ELF-1 (cell line): ENCODE measurements at regions not wholly inside any gene's neighbourhood (a gene's known extent, or its start where the extent isn't known, plus 50 kb on each side); places are given as distances from the start of the nearest gene placed in this dataset.
A peak's percentile ranks its signal among the peaks of the same experiment; 100 is the strongest.
"Not testable (repeated sequence)": the region's sequence is repeated elsewhere in the genome, so short reads cannot be mapped to it uniquely, and the experiment has no call there.

Source experiments
- DNase-seq: peaks from one replicate; pipeline ENCODE4 v3.0.0-alpha.2; 2016; ENCODE audit warnings: low read depth, low spot score

DNA sequence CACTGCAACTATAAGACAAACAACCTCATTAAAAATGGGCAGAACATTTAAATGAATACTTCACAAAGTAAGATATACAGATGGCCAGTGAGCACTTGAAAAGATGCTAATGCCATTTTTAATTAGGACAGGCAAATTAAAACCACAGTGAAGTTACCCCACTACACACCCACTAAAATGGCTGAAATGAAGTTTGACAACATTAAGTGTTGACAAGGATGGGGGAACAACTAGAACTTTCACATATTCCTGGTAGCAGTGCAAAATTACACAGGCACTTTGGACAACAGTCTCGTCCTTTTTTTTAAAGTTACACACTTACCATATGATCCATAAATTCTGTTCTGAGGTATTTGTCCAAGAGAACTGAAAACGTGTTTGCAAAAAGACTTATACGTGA is 278.9 kb upstream of the DIO3 start:
- no peak for DNase-seq

DNA sequence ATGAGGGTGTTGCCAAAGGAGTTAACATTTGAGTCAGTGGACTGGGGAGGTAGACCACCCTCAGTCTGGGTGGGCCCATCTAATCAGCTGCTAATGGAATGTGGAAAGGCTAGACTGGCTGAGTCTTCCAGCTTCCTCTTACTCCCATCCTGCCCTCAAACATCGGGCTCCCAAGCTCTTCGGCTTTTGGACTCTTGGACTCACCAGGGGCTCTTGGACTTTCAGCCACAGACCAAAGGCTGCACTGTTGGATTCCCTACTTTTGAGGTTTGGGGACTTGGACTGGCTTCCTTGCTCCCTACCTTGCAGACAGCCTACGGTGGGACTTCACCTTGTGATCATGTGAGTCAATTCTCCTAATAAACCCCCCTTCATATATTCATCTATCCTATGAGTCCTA is 276.6 kb upstream of the DIO3 start:
- DNase-seq, result no peak

DNA sequence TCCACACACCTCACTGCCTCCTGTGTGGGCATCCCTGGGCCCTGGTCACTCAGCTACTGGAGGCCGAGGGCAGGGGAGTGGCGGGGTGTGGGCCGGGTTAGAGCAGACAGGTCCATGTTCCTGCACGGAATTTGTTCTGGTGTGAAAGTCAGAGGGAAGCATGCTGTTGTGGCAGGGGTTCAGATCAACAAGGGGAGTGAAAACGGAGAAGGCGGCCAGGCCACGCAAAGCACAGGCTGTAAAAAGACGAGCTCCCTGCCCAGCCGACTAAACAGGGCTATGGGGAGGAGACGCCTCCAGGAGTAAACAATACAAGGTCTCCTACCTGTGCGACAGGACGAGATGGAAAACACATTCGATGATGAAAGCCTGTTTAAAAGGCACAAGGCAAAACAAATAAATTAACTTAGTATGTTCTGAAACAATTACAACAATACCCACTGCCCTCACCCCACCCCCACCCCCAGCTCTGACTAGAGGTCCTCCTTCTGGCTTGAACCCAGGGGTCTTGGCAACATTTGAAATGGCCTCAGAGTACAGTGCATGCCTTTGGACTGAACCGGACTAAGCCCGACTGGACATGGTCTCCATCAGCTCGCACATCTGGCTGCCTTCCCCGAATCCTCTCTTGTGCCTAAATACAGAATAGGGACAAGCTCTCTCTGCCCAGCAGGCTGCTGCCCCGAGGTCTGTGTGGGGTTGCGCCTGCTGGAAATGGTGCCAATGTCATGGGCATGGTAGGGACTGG is 274.9 kb upstream of the DIO3 start:
- no peak for DNase-seq

DNA sequence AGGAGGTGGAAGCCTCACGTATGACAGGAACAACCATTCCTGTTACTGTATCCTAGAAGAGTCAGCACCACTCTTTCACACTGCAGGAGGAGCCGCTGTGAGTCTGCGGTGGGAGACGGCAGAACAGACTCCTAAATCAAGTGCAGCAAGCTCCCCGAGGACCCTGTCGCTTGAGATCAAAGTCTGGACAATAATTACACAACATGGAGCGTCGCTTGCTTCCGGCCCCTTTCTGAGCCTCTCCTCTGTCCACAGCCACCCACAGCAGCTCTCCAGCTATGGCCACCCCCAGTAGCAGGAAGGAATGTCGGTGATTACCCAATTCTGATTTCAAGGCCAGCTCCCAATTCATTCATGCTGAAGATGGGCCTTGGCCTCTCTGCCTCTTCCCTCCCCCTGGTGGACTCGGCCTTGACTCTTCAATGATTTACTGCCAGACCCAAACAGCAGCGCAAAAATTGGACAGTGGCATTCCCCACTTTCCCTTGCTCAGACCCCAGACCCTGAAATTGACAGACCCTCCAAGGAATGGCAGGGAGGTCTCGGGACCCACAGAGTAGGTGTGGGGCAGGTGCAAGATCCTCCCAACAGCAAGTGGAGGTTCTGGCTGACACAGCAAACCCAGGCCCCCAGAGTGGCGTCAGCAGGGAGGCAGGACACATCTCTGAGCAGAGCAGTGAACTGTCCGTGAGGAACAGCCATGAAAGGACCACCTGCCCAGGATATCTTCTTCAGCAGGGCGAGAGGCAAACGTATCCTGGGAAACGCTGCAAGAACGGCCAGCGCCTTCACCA is 272.7 kb upstream of the DIO3 start:
- DNase-seq, result peak; percentile 19

DNA sequence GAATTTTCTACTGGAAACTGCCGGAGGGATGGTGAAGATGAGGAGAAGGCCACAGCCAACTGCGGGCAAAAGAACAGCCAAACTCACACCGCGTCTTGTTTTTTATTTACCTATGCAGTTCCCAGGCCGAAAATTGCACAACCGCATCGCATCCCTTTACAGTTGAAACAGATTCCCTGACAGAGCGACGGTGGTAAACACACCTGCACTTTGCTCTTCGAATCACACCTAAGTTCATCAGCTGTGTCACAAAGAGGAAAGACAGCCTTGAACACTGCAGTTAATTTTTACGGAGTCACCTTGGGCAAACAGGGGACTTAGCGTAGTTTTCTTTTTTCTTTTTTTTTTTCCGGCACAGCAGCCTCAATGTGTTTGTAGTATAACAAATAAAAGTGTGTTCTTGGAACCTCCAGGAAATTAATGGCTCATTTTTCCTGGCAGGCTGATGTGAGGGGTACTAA is 272.0 kb upstream of the DIO3 start:
- DNase-seq, result no peak

DNA sequence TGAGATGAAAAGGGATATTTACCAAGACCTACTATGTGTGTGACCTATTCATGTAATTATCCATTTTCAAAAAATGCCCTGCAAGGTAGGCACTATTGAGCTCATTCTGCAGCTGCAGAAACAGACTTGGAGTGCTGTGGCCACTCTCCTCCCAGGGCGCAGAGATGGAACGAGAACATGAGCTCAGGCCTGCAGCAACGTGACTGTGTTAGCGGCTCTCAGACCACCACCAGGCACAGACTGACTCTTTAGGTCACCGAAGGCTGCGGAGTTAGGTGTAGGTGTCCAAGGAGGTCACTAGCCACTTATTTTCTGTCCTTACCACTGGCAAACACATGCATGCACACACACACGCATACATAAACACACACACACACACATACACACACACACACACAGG is 271.4 kb upstream of the DIO3 start:
- DNase-seq, result peak; percentile 31

DNA sequence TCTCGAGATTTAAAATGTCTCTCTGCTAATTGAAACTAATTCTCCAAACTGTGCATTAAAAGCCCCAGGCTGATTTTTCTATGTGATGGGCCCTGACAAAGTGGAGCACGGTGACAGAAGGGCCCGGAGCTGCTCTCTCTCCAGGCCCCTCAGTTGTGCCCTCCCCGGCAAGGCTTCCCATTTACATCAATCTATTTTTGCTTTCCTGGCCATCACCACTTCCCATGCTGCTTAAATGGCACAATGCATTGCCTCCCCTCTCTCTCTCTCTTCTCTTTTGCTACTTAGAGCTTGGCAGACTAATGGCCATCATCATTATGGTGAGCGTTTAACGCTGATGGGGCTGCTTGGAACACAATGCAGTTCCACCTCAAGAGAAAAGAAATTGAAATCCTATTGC is 270.7 kb upstream of the DIO3 start:
- no peak for DNase-seq

DNA sequence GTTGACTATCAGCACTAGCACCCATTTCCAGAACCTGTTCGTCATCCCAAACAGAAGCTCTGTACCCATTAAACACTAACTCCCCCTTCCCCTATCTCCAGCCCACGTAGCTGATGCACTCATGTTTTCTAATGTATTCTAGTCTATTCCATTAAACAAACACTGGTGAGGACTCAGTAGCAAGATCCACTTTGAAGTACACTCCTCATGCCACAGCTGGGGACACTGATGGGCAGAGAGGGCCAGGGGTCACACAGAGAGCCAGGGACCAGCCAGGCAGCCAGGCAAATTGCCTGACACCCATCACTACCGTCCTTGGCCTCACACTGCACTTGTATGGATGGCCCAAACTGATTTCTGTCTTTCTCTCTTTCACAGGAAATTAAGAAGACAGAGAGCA is 269.9 kb upstream of the DIO3 start:
- DNase-seq, result no peak

DNA sequence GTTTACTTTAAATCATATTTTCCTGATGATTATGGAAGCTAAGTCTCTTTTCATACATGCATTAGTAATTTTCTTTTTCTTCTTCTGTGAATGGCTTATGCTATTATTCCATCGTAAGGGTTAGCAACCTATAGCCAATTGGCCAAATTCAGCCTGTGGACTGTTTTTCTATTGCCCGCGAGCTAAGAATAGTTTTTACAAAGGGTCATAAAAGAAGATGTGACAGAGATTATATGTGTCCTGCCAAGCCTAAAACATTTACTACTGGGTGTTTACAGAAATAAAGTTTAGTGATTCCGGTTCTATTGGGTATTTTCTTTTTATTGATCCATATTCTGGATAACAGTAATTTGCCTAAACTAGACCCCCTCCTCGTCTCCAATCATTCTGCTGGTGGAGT is 268.8 kb upstream of the DIO3 start:
- no peak for DNase-seq

DNA sequence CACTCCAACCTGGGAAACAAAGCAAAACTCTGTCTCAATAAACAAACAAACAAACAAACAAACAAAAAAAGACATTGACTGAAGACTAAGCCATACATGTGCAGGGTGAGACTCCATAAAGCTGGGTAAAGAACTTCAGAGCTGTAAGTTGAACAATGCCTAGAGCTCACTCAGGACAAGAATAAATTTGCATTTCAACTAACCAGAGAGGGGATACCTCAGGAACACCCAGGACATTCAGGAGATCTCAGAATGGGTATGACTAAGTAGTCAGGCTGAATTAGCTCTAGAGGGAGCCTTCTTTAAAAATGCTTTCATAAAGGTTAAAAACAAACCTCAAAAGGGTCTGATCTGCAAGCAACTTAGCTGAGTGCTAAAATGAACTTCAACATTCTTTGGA is 267.7 kb upstream of the DIO3 start:
- DNase-seq, result no peak

DNA sequence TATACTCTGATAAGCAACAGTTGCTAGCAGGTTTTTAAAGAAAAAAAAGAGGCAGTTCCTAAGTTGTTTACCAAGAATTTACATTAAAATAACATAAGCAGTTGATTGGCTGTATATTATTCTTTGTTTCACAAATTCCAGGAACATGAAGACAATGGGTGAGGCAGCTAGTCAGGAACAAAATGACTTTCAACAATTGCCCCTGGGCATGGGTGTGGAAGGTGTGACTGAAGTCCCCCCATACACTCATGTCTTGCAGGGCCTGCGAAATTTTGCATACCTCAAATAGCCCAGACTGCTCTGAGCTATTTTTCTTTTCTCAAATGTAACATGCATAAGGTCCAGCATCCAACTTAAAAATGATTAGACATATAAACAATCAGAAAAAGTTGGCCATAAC is 267.2 kb upstream of the DIO3 start:
- DNase-seq, result peak; percentile 39

DNA sequence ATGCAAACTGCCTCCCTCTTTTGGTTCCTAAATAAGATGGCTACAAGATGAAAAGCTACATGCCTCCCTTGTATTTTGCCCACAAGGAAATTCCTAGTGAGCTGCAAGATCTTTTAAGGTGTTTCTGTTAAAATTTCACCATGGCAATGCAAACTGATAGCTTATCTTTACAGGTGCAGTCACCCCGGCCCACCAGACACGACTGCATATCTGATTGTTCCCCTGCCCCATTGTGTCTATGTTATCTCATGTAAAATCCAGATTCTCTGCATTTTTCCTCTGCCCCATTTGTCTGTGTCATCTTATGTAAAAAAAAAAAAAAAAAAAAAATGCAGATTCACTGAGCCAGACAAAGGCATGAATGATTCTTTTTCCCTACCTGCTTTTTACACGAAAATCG is 261.5 kb upstream of the DIO3 start:
- peak; percentile 31 for DNase-seq

DNA sequence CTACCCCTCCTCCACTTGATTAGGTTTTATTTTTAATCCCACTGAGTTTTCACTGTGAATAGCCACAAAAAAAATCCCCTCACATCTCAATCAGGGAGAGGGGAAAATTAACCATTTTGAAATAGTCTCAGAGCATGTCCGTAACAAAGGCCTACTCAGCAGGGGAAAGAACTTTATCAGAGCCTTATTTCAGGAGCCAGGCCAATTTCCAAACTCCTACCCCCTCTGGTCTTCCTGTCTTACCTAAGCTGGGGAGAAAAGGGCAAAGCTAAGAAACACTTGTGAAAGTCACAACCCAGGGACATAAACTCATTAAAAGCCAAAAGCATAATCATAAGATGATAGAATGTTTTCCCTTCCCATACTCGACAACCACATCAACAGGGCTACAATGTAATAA is 260.3 kb upstream of the DIO3 start:
- peak; percentile 27 for DNase-seq

DNA sequence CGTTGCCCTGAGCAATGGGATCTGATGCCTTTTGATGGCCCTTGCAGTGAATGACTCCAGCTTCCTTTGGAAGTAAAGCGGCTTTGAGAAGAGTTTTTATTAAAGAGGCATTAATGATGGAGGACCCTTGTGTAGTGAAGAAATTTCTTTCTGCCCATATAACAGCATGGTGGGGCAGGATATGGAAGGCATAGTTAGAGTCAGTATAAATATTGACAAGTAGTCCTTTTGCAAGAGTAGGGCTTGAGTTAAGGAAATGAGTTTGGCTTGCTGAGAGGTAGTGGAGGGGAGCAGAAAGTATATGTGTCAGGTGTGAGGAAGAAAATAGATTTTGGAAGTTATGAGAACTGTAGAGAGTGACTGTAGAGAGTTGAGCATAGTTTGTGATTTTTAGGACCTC is 254.1 kb upstream of the DIO3 start:
- DNase-seq, result not testable (repeated sequence)

DNA sequence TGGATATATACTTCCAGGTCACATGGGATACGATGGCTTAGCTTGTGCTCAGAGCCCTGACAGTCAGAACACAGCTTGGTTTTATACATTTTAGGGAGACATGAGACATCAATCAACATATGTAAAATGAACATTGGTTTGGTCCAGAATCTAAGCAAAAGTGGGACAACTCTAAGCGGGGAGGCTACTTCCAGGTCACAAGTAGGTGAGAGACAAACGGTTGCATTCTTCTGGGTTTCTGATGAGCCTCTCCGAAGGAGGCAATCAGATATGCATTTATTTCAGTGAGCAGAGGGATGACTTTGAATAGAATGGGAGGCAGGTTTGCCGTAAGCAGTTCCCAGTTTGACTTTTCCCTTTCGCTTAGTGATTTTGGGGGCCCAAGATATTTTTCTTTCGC is 250.1 kb upstream of the DIO3 start:
- DNase-seq, result not testable (repeated sequence)

DNA sequence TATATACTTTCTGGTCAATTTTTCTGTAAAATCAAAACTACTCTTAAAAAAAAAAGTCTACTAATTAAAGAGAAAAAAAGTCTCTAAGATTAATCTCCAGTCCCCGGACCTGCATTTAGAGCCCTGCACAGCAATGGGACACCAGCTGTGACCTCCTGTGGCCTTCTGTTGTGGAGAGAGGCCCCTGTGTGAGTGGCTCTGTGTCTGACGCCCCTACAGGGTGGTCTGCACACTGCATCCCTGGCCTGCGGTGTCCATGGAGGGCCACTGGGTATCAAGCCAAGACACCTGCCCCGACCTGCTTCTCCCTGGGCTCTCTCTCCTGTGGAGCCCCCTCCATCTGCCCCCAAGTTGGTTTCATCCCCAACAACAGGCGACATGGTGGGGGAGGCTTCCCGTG is 248.0 kb upstream of the DIO3 start:
- DNase-seq, result no peak

DNA sequence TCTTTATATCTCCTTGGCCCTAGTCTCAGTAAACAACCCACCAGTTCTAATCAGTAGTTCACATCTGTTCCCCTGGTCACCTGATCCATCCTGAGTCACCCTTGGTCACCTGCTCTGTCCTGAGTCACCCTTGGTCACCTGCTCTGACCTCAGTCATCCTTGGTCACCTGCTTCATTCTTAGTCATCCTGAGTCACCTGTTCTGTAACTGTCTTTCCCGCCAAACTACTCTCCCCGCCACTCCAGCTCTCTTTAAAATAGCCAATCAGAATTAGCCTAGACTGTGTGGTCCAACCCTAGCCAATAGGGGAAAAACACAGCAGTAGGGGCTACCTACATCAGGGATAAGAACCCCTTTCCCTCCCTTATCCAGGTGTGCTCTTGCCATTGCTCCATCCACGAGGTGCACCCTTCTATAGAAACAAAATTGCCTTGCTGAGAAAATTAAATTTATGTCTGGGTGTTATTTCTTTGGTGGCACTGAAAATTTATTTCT is 245.4 kb upstream of the DIO3 start:
- no peak for DNase-seq

DNA sequence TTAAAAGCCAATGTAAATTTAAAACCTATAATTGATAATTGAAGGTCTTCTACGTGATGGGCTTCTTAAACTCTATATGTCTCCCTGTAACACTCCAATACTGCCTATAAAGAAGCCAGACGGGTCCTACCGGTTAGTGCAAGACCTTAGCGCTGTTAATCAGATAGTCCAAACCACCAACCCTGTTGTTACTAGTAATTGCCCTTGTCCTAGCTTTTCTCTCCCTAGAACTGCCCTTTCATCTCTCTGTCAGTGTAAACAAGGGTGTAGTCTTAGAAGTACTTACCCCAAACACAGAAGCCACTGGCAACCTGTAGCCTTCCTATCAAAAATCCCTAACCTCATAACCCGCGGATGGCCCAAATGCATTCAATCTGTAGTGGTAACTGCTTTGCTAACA is 243.0 kb upstream of the DIO3 start:
- DNase-seq, result peak; percentile 68

DNA sequence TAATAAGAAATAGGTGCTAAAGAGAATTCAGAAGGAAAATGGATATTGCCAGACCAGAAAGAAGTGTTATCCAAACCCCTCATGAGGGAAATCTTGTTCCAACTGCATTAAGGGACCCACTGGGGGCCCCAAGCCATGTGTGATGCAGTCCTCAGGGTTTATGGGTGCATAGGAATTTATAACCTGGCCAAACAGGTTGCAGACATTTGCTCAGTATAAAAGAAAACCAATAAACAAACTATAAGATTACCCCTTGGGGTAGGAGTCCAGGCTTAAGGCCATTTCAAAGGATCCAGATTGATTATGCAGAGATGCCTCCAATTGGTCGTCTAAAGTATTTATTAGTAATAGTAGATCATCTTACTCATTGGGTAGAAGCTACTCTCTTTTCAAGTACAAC is 240.9 kb upstream of the DIO3 start:
- DNase-seq, result no peak

DNA sequence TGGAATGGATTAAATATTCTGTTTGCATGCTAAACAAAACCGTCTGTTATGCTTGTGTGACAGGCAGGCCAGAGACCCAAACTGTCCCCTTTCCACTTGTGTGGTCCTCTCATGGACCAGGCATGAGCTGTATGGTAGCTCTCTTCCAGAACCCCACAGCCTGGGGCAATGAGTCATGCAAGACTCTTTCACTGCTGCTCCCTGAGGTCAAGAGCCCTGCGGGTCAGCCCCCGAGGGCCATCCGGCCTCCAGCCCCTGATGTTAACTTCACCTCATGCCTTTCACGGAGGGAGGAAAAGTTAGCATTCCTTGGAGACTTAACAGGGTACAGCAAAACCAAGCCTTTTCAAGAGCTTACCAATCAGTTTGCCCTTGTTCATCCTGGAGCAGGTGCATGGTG is 239.1 kb upstream of the DIO3 start:
- peak; percentile 30 for DNase-seq

DNA sequence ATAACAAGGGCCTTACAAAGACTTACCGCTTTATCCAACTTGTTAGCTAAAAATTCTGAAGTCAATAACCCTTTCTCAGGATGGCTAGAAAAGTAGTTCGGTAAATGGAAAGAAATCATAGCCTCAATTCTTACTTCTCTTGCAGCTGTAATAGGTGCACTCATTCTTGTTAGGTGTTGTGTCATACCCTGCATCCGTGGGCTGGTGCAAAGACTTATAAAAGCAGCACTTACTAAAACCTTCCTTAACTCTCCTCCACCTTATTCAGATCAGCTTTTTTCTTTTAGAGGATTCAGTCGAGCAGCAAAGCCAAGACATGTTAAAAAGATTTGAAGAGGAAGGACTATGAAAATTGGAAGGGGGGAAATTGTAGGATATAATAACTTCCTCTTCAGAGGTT is 238.2 kb upstream of the DIO3 start:
- DNase-seq, result no peak

DNA sequence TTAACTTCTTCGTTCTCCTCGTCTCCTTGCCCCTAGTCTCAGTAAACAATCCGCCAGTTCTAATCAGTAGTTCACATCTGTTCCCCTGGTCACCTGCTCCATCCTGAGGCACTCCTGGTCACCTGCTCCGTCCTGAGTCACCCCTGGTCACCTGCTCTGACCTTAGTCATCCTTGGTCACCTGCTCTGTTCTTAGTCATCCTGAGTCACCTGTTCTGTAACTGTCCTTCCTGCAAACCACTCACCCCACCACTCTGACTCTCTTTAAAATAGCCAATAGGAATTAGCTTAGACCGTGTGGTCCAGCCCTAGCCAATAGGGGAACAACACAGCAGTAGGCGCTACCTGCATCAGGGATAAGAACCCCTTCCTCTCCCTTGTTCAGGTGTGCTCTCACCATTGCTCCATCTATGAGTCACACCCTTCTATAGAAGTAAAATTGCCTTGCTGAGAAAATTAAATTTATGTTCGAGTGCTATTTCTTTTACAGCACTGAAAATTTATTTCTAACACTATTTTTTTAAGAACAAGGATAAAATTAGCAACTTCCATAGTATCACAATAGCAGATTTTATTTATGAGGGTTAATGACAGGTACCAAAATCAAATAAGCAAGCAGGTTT is 237.6 kb upstream of the DIO3 start:
- DNase-seq, result not testable (repeated sequence)

DNA sequence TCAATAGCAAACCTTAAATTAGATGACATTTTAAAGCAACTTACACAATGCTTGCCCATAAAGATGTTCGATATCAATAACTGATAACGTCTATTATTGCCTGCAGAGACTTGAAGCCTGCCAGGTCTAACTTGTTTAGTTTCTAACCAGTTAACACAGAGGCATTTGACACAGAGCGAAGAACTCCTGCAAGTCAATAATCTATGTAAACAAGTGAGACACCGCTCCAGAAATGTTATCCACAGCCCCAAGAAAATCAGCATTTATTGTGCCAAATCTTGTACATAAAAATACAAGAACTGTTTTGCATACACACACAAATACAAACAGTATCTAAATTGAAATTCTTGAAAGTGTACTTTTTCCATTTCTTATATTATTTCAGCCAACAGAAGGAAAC is 236.0 kb upstream of the DIO3 start:
- no peak for DNase-seq
